Stomach (tissue), 8 donors: ENCODE measurements at regions not wholly inside any gene's neighbourhood (a gene's known extent, or its start where the extent isn't known, plus 50 kb on each side); places are given as distances from the start of the nearest gene placed in this dataset.

ENCODE experiments used
- DNase-seq, 2 donors: peaks; one replicate each; pipeline versions ENCODE4 v3.0.0 to v3.0.0-alpha.2; 2013 to 2019
- H3K27ac ChIP-seq, 5 donors: fragments of 200-600 bp in 4 of 5; sonication (generic) in 4 of 5; one replicate each; pipeline ENCODE4 v1.5.1; 2013 to 2019; ENCODE audit warnings: mild to moderate bottlenecking in 1 of 5, moderate library complexity in 1 of 5
- H3K27me3 ChIP-seq, 3 donors: fragments of 200-600 bp; sonication (generic); one replicate each; pipeline ENCODE4 v1.5.1; 2017 to 2019; ENCODE audit warnings: mixed run types in 1 of 3
- H3K36me3 ChIP-seq, 4 donors: fragments of 200-600 bp; sonication (generic); 1 replicate in 3 of 4; 2 replicates in 1 of 4; pipeline ENCODE4 v1.5.1; 2016 to 2019
- H3K4me1 ChIP-seq, 4 donors: fragments of 200-600 bp; sonication (generic); one replicate each; pipeline ENCODE4 v1.5.1; 2016 to 2019
- H3K4me3 ChIP-seq, 4 donors: fragments of 200-600 bp; sonication (generic) in 3 of 4; one replicate each; pipeline ENCODE4 v1.5.1; 2016 to 2019; ENCODE audit warnings: mild to moderate bottlenecking in 1 of 4
- H3K9me3 ChIP-seq, 4 donors: fragments of 200-600 bp; sonication (generic); one replicate each; pipeline ENCODE4 v1.5.1; 2016 to 2019
- CTCF ChIP-seq, 7 experiments: fragments of 450-650 bp in 4 of 7; fragments of 200-600 bp in 3 of 7; sonication (generic) in 3 of 7; IDR thresholded peaks; one replicate each; pipeline ENCODE4 v1.5.1; 2016 to 2019; ENCODE audit warnings: antibody characterized with exemption in 7 of 7, control low read depth in 2 of 7, mild to moderate bottlenecking in 1 of 7
- EP300 ChIP-seq: sonication (generic); formaldehyde crosslinking; IDR thresholded peaks from one replicate; pipeline ENCODE4 v1.6.1; 2017; ENCODE audit warnings: antibody characterized with exemption
- POLR2A ChIP-seq, 4 donors: fragments of 450-650 bp; IDR thresholded peaks; one replicate each; pipeline ENCODE4 v1.6.1; 2016; ENCODE audit warnings: antibody characterized with exemption in 4 of 4, control low read depth in 2 of 4, mild to moderate bottlenecking in 1 of 4, moderate library complexity in 1 of 4
- POLR2AphosphoS5 ChIP-seq, 3 donors: sonication (generic); formaldehyde crosslinking; IDR thresholded peaks; one replicate each; pipeline ENCODE4 v1.6.1; 2016; ENCODE audit warnings: antibody characterized with exemption in 3 of 3
- WGBS, 5 donors: extraction: QIAGEN DNeasy Blood & Tissue Kit in 3 of 5; methylation state at CpG; one replicate each; pipeline versions ENCODE4 v1.1.5 to v1.1.7; 2013 to 2018; 5-methylcytosine and 5-hydroxymethylcytosine counted together
- intact Hi-C: fragments of 100-400 bp; cut with DNase I; formaldehyde crosslinking; loops from one replicate; pipeline ENCODE4 v1.15.1; 2023; ENCODE audit warnings: low total_unique reads
- donor health status: healthy with polysubstance abuse.
- donor health status: Bipolar disorder and iron deficiency.
- donor health status: healthy.

DNA sequence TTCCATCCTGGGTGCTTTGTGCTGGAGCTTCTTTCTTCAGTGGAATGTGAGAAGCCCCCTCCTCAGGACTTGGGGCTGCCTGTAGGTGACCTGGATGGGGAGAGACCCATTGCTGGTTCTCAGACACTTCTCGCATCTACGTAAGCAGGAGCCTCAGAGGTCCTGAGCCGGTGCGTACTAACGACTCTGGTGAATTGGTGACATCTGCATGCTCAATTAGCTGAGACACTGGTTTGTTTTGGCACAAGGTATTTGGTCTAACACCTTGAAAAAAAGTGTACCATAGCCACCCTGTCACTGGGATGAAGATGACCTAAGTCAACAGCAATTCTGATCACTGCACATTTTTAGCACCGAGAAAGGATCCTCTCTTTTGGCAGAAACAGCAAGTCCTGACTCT lies 57.7 kb downstream of the LRRC30 start:
- DNase-seq: no peak
- WGBS, 5 donors: 82 to 92% (median 89%) methylated on average over 6 of the region's 6 CpGs

GRCh38 chr18:7290077-7290476 lies 59.2 kb downstream of the LRRC30 start:
- H3K4me3 ChIP-seq: no peak overlapping the region

More for the DNA sequence above, 57.7 kb downstream of the LRRC30 start:
- no peak for TF ChIP-seq POLR2A (IDR thresholded peaks at IDR 0.05)
- TF ChIP-seq CTCF (IDR thresholded peaks at IDR 0.05): no peak
- no peak for TF ChIP-seq EP300
- TF ChIP-seq POLR2AphosphoS5 (IDR thresholded peaks at IDR 0.05): no peak
- Histone ChIP-seq H3K9me3 (peaks cover 0 to 7% (median 3%) of the 10 kb centered on the region in 4 donors), H3K27me3 (no peaks in the 10 kb centered on the region), H3K27ac (no peak overlapping the region), H3K4me3 (no peak overlapping the region), H3K36me3 (no peaks in the 10 kb centered on the region), H3K4me1 (no peaks in the 10 kb centered on the region)
- intact Hi-C loops: no loop called here

GRCh38 chr18:7291046-7291445 lies 60.2 kb downstream of the LRRC30 start:
- H3K27ac ChIP-seq: no peak overlapping the region
- intact Hi-C loops: no loop called here
- WGBS, 5 donors: 55 to 75% (median 67%) methylated on average over 3 of the region's 3 CpGs
- H3K4me1 ChIP-seq: no peaks in the 10 kb centered on the region
- TF ChIP-seq POLR2A (IDR thresholded peaks at IDR 0.05) (no peak), EP300 (no peak), POLR2AphosphoS5 (IDR thresholded peaks at IDR 0.05) (no peak), CTCF (IDR thresholded peaks at IDR 0.05) (no peak)
- H3K36me3 ChIP-seq: no peaks in the 10 kb centered on the region
- no peak overlapping the region for H3K4me3 ChIP-seq
- DNase-seq: no peak
- no peaks in the 10 kb centered on the region for H3K27me3 ChIP-seq
- H3K9me3 ChIP-seq: peaks cover 0 to 21% (median 10%) of the 10 kb centered on the region in 4 donors

More at GRCh38 chr18:7290077-7290476, 59.2 kb downstream of the LRRC30 start:
- no peak for DNase-seq
- Histone ChIP-seq H3K9me3 (peaks cover 0 to 18% (median 10%) of the 10 kb centered on the region in 4 donors), H3K27me3 (no peaks in the 10 kb centered on the region), H3K36me3 (no peaks in the 10 kb centered on the region), H3K27ac (no peak overlapping the region), H3K4me1 (no peaks in the 10 kb centered on the region)
- intact Hi-C loops: no loop called here
- no peak for TF ChIP-seq POLR2AphosphoS5 (IDR thresholded peaks at IDR 0.05)
- TF ChIP-seq CTCF (IDR thresholded peaks at IDR 0.05): no peak
- TF ChIP-seq POLR2A (IDR thresholded peaks at IDR 0.05): no peak
- no peak for TF ChIP-seq EP300
- 54 to 73% (median 62%) methylated on average over 3 of the region's 3 CpGs for WGBS, 5 donors

GRCh38 chr18:7298149-7298548 lies 67.3 kb downstream of the LRRC30 start:
- peaks cover 0 to 45% (median 16%) of the 10 kb centered on the region in 4 donors for H3K9me3 ChIP-seq
- DNase-seq: no peak

More at GRCh38 chr18:7298149-7298548, 67.3 kb downstream of the LRRC30 start:
- Histone ChIP-seq H3K4me3 (no peak overlapping the region), H3K27ac (no peak overlapping the region), H3K27me3 (no peaks in the 10 kb centered on the region), H3K4me1 (no peaks in the 10 kb centered on the region), H3K36me3 (no peaks in the 10 kb centered on the region)
- TF ChIP-seq EP300: no peak
- no peak for TF ChIP-seq POLR2A (IDR thresholded peaks at IDR 0.05)
- no peak for TF ChIP-seq CTCF (IDR thresholded peaks at IDR 0.05)
- no peak for TF ChIP-seq POLR2AphosphoS5 (IDR thresholded peaks at IDR 0.05)
- intact Hi-C loops: no loop called here
